Left lung (tissue), 4 donors: ENCODE measurements at regions not wholly inside any gene's neighbourhood (a gene's known extent, or its start where the extent isn't known, plus 50 kb on each side); places are given as distances from the start of the nearest gene placed in this dataset.

Experiments
- ATAC-seq: fragments of 200-7000 bp; cut with Tn5 transposase; one replicate; pipeline ENCODE4 v1.9.1; 2020; ENCODE audit warnings: moderate library complexity
- DNase-seq, 4 donors: peaks; one replicate each; pipeline ENCODE4 v3.0.0-alpha.2; 2013 to 2020
- H3K27ac ChIP-seq, 2 donors: fragments of 200-600 bp; sonication (generic) in 1 of 2; one replicate each; pipeline versions ENCODE4 v1.5.0 to v1.8.0; 2020 to 2021
- H3K27me3 ChIP-seq, 2 donors: fragments of 200-600 bp; sonication (generic) in 1 of 2; one replicate each; pipeline versions ENCODE4 v1.5.0 to v1.8.0; 2020 to 2021
- H3K36me3 ChIP-seq, 2 donors: fragments of 200-600 bp; sonication (generic) in 1 of 2; one replicate each; pipeline versions ENCODE4 v1.5.0 to v1.8.0; 2020 to 2021
- H3K4me1 ChIP-seq, 2 donors: fragments of 200-600 bp; one replicate each; pipeline ENCODE4 v1.8.0; 2021
- H3K4me3 ChIP-seq, 2 donors: fragments of 200-600 bp; sonication (generic) in 1 of 2; one replicate each; pipeline versions ENCODE4 v1.5.0 to v1.8.0; 2020 to 2021; ENCODE audit warnings: mild to moderate bottlenecking in 1 of 2
- H3K9me3 ChIP-seq, 2 donors: fragments of 200-600 bp; sonication (generic) in 1 of 2; one replicate each; pipeline versions ENCODE4 v1.5.0 to v1.8.0; 2020 to 2021
- CTCF ChIP-seq, 2 donors: fragments of 200-600 bp; sonication (generic) in 1 of 2; IDR thresholded peaks; one replicate each; pipeline versions ENCODE4 v1.5.0 to v1.8.0; 2021; ENCODE audit warnings: antibody characterized with exemption in 2 of 2
- intact Hi-C, 2 donors: fragments of 100-400 bp; cut with DNase I; formaldehyde crosslinking; loops; one replicate each; pipeline versions ENCODE4 v1.11.2 to v1.14.2; 2022
- donor health status: DM: no; HTN: yes; CAD: no.
- donor health status: DM: no; HTN: no; CAD: no.

- no peak for ATAC-seq
- peaks cover 0 to 7% of the 10 kb centered on the region in 2 donors for H3K9me3 ChIP-seq
- H3K4me3 ChIP-seq: no peak overlapping the region
- H3K36me3 ChIP-seq: no peaks in the 10 kb centered on the region
- no peak for DNase-seq
- no peak overlapping the region for H3K27ac ChIP-seq
- intact Hi-C loops: no loop called here
- H3K27me3 ChIP-seq: no peaks in the 10 kb centered on the region
- no peaks in the 10 kb centered on the region for H3K4me1 ChIP-seq
- TF ChIP-seq CTCF (IDR thresholded peaks at IDR 0.05): no peak
Measured at GRCh38 chr3:95310560-95310959, 1247.7 kb downstream of the NSUN3 start.

GRCh38 chr3:95311272-95311671, 1248.4 kb downstream of the NSUN3 start:
- H3K27ac ChIP-seq: no peak overlapping the region
- ATAC-seq (no peak), DNase-seq (no peak)
- H3K4me1 ChIP-seq: no peaks in the 10 kb centered on the region
- intact Hi-C loops: no loop called here
- no peaks in the 10 kb centered on the region for H3K27me3 ChIP-seq
- peaks cover 0 to 12% of the 10 kb centered on the region in 2 donors for H3K9me3 ChIP-seq
- H3K36me3 ChIP-seq: no peaks in the 10 kb centered on the region
- no peak overlapping the region for H3K4me3 ChIP-seq
- no peak for TF ChIP-seq CTCF (IDR thresholded peaks at IDR 0.05)

DNA sequence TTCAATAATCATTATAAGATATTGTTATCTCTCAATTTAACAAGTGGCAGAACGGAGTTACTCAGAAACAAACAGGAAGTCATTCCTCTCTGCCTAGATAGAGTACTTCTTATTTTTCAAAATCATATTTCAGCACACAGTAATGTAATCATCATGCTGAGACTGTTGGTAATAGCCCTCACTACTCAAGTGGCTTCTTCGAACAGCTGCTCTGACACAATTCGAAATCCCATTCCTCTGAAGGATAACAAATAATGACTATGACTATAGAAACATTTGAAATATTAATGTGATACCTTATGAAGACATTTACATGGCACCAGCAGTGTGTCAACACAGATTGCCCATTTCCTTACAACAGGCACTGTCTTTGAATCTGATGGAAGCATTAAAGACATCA, 1249.8 kb downstream of the NSUN3 start:
- Histone ChIP-seq H3K27ac (no peak overlapping the region), H3K27me3 (no peaks in the 10 kb centered on the region), H3K4me3 (no peak overlapping the region), H3K9me3 (peaks cover 0 to 13% of the 10 kb centered on the region in 2 donors), H3K36me3 (no peaks in the 10 kb centered on the region), H3K4me1 (no peaks in the 10 kb centered on the region)
- intact Hi-C loops: no loop called here
- ATAC-seq (no peak), DNase-seq (no peak)
- TF ChIP-seq CTCF (IDR thresholded peaks at IDR 0.05): no peak

GRCh38 chr3:95319921-95320494, 1257.1 kb downstream of the NSUN3 start:
- H3K36me3 ChIP-seq: no peaks in the 10 kb centered on the region
- H3K9me3 ChIP-seq: peaks cover 0 to 12% of the 10 kb centered on the region in 2 donors
- intact Hi-C loops: no loop called here
- no peak for TF ChIP-seq CTCF (IDR thresholded peaks at IDR 0.05)
- ATAC-seq (no peak), DNase-seq (no peak)
- no peak overlapping the region for H3K27ac ChIP-seq
- H3K4me1 ChIP-seq: no peaks in the 10 kb centered on the region
- no peak overlapping the region for H3K4me3 ChIP-seq
- no peaks in the 10 kb centered on the region for H3K27me3 ChIP-seq

- DNase-seq (no peak), ATAC-seq (no peak)
- Histone ChIP-seq H3K27me3 (no peaks in the 10 kb centered on the region), H3K36me3 (no peaks in the 10 kb centered on the region), H3K27ac (no peak overlapping the region), H3K4me1 (no peaks in the 10 kb centered on the region), H3K9me3 (peaks cover 0 to 20% of the 10 kb centered on the region in 2 donors), H3K4me3 (no peak overlapping the region)
- no peak for TF ChIP-seq CTCF (IDR thresholded peaks at IDR 0.05)
- intact Hi-C loops: no loop called here
Measured at GRCh38 chr3:95327478-95327877, 1264.6 kb downstream of the NSUN3 start.
